ENCODE measurements at regions not wholly inside any gene's neighbourhood (a gene's known extent, or its start where the extent isn't known, plus 50 kb on each side); places are given as distances from the start of the nearest gene placed in this dataset.
"Not testable (repeated sequence)": the region's sequence is repeated elsewhere in the genome, so short reads cannot be mapped to it uniquely, and the experiment has no call there.

- no peak for DNase-seq
Measured at GRCh38 chr18:39296293-39296888, 1730.8 kb upstream of the CELF4 start.

GRCh38 chr18:39276764-39277163 lies 1711.2 kb upstream of the CELF4 start:
- DNase-seq: no peak

GRCh38 chr18:39274535-39274934 lies 1708.9 kb upstream of the CELF4 start:
- no peak for DNase-seq

- no peak for DNase-seq
Measured at GRCh38 chr18:39272230-39272629, 1706.6 kb upstream of the CELF4 start.

- DNase-seq: no peak
Measured at GRCh38 chr18:39271654-39272053, 1706.1 kb upstream of the CELF4 start.

GRCh38 chr18:39260565-39260964 lies 1695.0 kb upstream of the CELF4 start:
- no peak for DNase-seq

- no peak for DNase-seq
Measured at GRCh38 chr18:39259736-39260135, 1694.1 kb upstream of the CELF4 start.

- no peak for DNase-seq
Measured at GRCh38 chr18:39244242-39244641, 1678.6 kb upstream of the CELF4 start.

- no peak for DNase-seq
Measured at GRCh38 chr18:39241534-39241933, 1675.9 kb upstream of the CELF4 start.

GRCh38 chr18:39238981-39239660 lies 1673.5 kb upstream of the CELF4 start:
- no peak for DNase-seq

- no peak for DNase-seq
Measured at GRCh38 chr18:39235118-39235719, 1669.6 kb upstream of the CELF4 start.

- no peak for DNase-seq
Measured at GRCh38 chr18:39232937-39233336, 1667.3 kb upstream of the CELF4 start.

GRCh38 chr18:39232490-39232889 lies 1666.9 kb upstream of the CELF4 start:
- DNase-seq: no peak

GRCh38 chr18:39230086-39230803 lies 1664.6 kb upstream of the CELF4 start:
- DNase-seq: no peak

GRCh38 chr18:39227769-39228168 lies 1662.2 kb upstream of the CELF4 start:
- not testable (repeated sequence) for DNase-seq

GRCh38 chr18:39225373-39225772 lies 1659.8 kb upstream of the CELF4 start:
- DNase-seq: no peak

- no peak for DNase-seq
Measured at GRCh38 chr18:39223283-39223682, 1657.7 kb upstream of the CELF4 start.

- DNase-seq: no peak
Measured at GRCh38 chr18:39215920-39216319, 1650.3 kb upstream of the CELF4 start.

- DNase-seq: no peak
Measured at GRCh38 chr18:39211461-39211860, 1645.9 kb upstream of the CELF4 start.

- no peak for DNase-seq
Measured at GRCh38 chr18:39209173-39209572, 1643.6 kb upstream of the CELF4 start.

GRCh38 chr18:39208729-39209128 lies 1643.1 kb upstream of the CELF4 start:
- no peak for DNase-seq

- no peak for DNase-seq
Measured at GRCh38 chr18:39208190-39208589, 1642.6 kb upstream of the CELF4 start.

GRCh38 chr18:39206398-39207103 lies 1641.0 kb upstream of the CELF4 start:
- not testable (repeated sequence) for DNase-seq

Data from NCI-H2081 treated with DMSO at 0.1 percent for 48 hours (cell line).